ENCODE measurements at regions not wholly inside any gene's neighbourhood (a gene's known extent, or its start where the extent isn't known, plus 50 kb on each side); places are given as distances from the start of the nearest gene placed in this dataset.

DNA sequence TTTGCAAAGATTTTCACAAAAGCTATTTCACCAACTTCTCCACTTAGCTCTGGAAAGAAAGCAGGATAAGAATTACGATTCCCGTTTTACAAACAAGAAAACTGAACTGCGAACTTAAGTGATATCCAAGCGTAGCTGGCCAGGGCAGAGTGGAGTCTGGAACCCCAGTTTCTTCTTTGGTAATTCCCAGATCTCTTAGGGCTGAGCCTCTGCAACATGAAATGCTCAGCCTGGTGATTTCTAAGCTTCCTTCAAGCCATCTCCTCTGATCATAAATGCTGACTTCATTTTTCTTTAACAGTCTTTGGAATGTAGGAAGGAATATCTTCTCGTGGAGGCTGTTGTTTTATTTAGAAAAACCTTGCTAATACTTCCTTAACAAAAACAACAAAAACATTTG is 620.0 kb downstream of the CCDC171 start:
- TF ChIP-seq, protein P1, sequence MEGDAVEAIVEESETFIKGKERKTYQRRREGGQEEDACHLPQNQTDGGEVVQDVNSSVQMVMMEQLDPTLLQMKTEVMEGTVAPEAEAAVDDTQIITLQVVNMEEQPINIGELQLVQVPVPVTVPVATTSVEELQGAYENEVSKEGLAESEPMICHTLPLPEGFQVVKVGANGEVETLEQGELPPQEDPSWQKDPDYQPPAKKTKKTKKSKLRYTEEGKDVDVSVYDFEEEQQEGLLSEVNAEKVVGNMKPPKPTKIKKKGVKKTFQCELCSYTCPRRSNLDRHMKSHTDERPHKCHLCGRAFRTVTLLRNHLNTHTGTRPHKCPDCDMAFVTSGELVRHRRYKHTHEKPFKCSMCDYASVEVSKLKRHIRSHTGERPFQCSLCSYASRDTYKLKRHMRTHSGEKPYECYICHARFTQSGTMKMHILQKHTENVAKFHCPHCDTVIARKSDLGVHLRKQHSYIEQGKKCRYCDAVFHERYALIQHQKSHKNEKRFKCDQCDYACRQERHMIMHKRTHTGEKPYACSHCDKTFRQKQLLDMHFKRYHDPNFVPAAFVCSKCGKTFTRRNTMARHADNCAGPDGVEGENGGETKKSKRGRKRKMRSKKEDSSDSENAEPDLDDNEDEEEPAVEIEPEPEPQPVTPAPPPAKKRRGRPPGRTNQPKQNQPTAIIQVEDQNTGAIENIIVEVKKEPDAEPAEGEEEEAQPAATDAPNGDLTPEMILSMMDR (IDR thresholded peaks at IDR 0.05), result no peak
- TF ChIP-seq POLR2A (IDR thresholded peaks at IDR 0.05) (no peak), POLR2AphosphoS5 (IDR thresholded peaks at IDR 0.05; ENCODE audit: insufficient read depth in 1 of 2, low read depth in 1 of 2) (no peak)
